ENCODE measurements at regions not wholly inside any gene's neighbourhood (a gene's known extent, or its start where the extent isn't known, plus 50 kb on each side); places are given as distances from the start of the nearest gene placed in this dataset.

GRCh38 chr7:155363146-155363539, 65.5 kb downstream of the INSIG1 start:
- peaks cover 22% of the 10 kb centered on the region for H3K27me3 Mint-ChIP-seq

DNA sequence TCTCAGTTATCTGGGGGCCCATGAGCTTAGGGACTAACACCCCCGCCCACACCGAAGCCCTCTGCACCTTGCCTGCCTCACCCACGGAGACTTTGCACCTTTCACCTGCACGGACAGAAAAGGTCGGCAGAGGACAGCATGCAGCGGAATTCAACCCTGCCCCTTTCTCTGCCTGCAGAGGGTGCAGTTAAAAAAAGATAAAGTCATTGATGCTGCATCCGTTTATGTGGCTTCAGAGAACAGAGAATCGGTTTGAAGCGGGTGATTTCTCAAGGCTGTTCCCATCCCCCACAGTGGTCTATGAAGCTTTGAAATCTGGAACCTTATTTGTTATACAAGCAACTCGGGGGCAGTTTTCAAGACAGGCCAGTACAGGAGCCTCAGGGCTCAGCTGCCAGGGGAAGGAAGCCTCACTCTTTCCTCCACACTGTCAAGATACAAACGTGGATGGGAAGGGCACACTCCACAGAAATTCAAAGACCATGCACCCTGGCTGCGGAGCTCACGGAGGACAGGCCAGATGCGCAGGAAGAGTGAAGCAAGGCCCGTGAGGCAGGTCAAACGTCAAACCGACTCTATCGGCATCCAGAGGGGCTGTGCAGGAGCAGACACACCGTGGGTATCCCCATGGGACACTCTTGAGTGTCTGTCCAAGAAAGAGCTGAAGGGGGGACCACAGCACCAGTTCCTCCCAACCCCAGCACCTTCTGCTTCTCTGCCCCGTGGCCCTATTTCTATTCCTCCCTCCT, 66.3 kb downstream of the INSIG1 start:
- DNase-seq (peak; percentile 36), ATAC-seq (ENCODE audit: low read depth) (peak; percentile 39)
- H3K4me1 Mint-ChIP-seq: peaks cover 43% of the 10 kb centered on the region
- intact Hi-C loops (cut with micrococcal nuclease): no loop called here
- WGBS (ENCODE audit: insufficient coverage): 32% methylated on average over 20 of the region's 20 CpGs
- Histone ChIP-seq H3K4me2 (replicated peaks; ENCODE audit: low read depth, low read length, poor library complexity, severe bottlenecking) (peak overlapping the region; percentile 15), H3K4me1 (ENCODE audit: control insufficient read depth in 2 of 2, insufficient read depth in 2 of 2, low read length in 2 of 2) (peaks cover 45 to 54% of the 10 kb centered on the region in 2 donors), H3K9me3 (ENCODE audit: control extremely low read depth in 1 of 3, control insufficient read depth in 2 of 3, insufficient read depth in 1 of 3, low read length in 2 of 3) (peaks cover 0 to 10% (median 0%) of the 10 kb centered on the region in 3 donors), H4K20me1 (ENCODE audit: control insufficient read depth, insufficient read depth, low read length, poor library complexity, severe bottlenecking) (no peaks in the 10 kb centered on the region), H2AFZ (ENCODE audit: insufficient read depth, low read depth, low read length, poor library complexity, severe bottlenecking) (no peak overlapping the region), H3K27ac (ENCODE audit: low read length in 2 of 2) (no peak overlapping the region), H3K79me2 (ENCODE audit: control insufficient read depth, insufficient read depth, low read length) (no peaks in the 10 kb centered on the region), H3K36me3 (replicated peaks in 1 of 2; ENCODE audit: control extremely low read depth in 1 of 2, control insufficient read depth in 1 of 2, extremely low read depth in 1 of 2, insufficient read depth in 2 of 2, low read length in 1 of 2) (no peaks in the 10 kb centered on the region), H3K27me3 (replicated peaks in 1 of 4; ENCODE audit: control extremely low read depth in 1 of 4, control insufficient read depth in 3 of 4, insufficient read depth in 4 of 4, low read length in 3 of 4) (peaks cover 0 to 20% (median 3%) of the 10 kb centered on the region in 4 experiments), H3K4me3 (ENCODE audit: control extremely low read depth in 1 of 5, extremely low read depth in 1 of 5, insufficient read depth in 1 of 5, low read depth in 2 of 5, low read length in 4 of 5) (no peak overlapping the region), H3K9ac (ENCODE audit: low read length) (no peak overlapping the region)
- H3K27me3 Mint-ChIP-seq: peaks cover 25% of the 10 kb centered on the region
- no peak for TF ChIP-seq EZH2 (IDR thresholded peaks at IDR 0.05; ENCODE audit: borderline replicate concordance, insufficient read depth, low read depth, low read length, poor library complexity, severe bottlenecking)
- TF ChIP-seq, protein P1, sequence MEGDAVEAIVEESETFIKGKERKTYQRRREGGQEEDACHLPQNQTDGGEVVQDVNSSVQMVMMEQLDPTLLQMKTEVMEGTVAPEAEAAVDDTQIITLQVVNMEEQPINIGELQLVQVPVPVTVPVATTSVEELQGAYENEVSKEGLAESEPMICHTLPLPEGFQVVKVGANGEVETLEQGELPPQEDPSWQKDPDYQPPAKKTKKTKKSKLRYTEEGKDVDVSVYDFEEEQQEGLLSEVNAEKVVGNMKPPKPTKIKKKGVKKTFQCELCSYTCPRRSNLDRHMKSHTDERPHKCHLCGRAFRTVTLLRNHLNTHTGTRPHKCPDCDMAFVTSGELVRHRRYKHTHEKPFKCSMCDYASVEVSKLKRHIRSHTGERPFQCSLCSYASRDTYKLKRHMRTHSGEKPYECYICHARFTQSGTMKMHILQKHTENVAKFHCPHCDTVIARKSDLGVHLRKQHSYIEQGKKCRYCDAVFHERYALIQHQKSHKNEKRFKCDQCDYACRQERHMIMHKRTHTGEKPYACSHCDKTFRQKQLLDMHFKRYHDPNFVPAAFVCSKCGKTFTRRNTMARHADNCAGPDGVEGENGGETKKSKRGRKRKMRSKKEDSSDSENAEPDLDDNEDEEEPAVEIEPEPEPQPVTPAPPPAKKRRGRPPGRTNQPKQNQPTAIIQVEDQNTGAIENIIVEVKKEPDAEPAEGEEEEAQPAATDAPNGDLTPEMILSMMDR (IDR thresholded peaks at IDR 0.05): no peak
- H3K9me3 Mint-ChIP-seq (ENCODE audit: insufficient read depth): no peaks in the 10 kb centered on the region
- CTCF ChIA-PET: interaction anchor here (1.4 to 3.5 kb wide), 3 partner anchors 9 to 19 kb away, joined by 8 to 11 read pairs (median 9); no protein-coding TSS in a partner anchor
- H3K4me3 Mint-ChIP-seq: no peak overlapping the region
- POLR2A ChIA-PET: no interaction called here
- no peak overlapping the region for H3K27ac Mint-ChIP-seq

More at GRCh38 chr7:155363146-155363539, 65.5 kb downstream of the INSIG1 start:
- H3K9me3 ChIP-seq (ENCODE audit: control extremely low read depth in 1 of 3, control insufficient read depth in 2 of 3, insufficient read depth in 1 of 3, low read length in 2 of 3): peaks cover 0 to 10% (median 0%) of the 10 kb centered on the region in 3 donors
- CTCF ChIA-PET: interaction anchor here (0.6 to 3.5 kb wide), 2 partner anchors 18 to 450 kb away, joined by 4 to 11 read pairs; no protein-coding TSS in a partner anchor
- Mint-ChIP-seq H3K4me3 (no peak overlapping the region), H3K27ac (no peak overlapping the region), H3K9me3 (ENCODE audit: insufficient read depth) (no peaks in the 10 kb centered on the region), H3K4me1 (peaks cover 43% of the 10 kb centered on the region)
- peaks cover 0 to 20% (median 7%) of the 10 kb centered on the region in 4 experiments for H3K27me3 ChIP-seq (replicated peaks in 1 of 4; ENCODE audit: control extremely low read depth in 1 of 4, control insufficient read depth in 3 of 4, insufficient read depth in 4 of 4, low read length in 3 of 4)
- 100% methylated on average over 2 of the region's 9 CpGs for WGBS (ENCODE audit: insufficient coverage)
- no peak overlapping the region for H2AFZ ChIP-seq (ENCODE audit: insufficient read depth, low read depth, low read length, poor library complexity, severe bottlenecking)
- H3K36me3 ChIP-seq (replicated peaks in 1 of 2; ENCODE audit: control extremely low read depth in 1 of 2, control insufficient read depth in 1 of 2, extremely low read depth in 1 of 2, insufficient read depth in 2 of 2, low read length in 1 of 2): no peaks in the 10 kb centered on the region
- H3K79me2 ChIP-seq (ENCODE audit: control insufficient read depth, insufficient read depth, low read length): no peaks in the 10 kb centered on the region
- DNase-seq (no peak), ATAC-seq (ENCODE audit: low read depth) (no peak)
- POLR2A ChIA-PET: no interaction called here
- H3K4me3 ChIP-seq (ENCODE audit: control extremely low read depth in 1 of 5, extremely low read depth in 1 of 5, insufficient read depth in 1 of 5, low read depth in 2 of 5, low read length in 4 of 5): no peak overlapping the region
- peaks cover 45 to 55% of the 10 kb centered on the region in 2 donors for H3K4me1 ChIP-seq (ENCODE audit: control insufficient read depth in 2 of 2, insufficient read depth in 2 of 2, low read length in 2 of 2)
- no peak overlapping the region for H3K4me2 ChIP-seq (replicated peaks; ENCODE audit: low read depth, low read length, poor library complexity, severe bottlenecking)
- intact Hi-C loops (cut with micrococcal nuclease): no loop called here
- H3K9ac ChIP-seq (ENCODE audit: low read length): no peak overlapping the region
- no peak overlapping the region for H3K27ac ChIP-seq (ENCODE audit: low read length in 2 of 2)
- TF ChIP-seq, protein P1 (IDR thresholded peaks at IDR 0.05): no peak
- TF ChIP-seq EZH2 (IDR thresholded peaks at IDR 0.05; ENCODE audit: borderline replicate concordance, insufficient read depth, low read depth, low read length, poor library complexity, severe bottlenecking): no peak
- no peaks in the 10 kb centered on the region for H4K20me1 ChIP-seq (ENCODE audit: control insufficient read depth, insufficient read depth, low read length, poor library complexity, severe bottlenecking)

All from B cell (primary cell).